ENCODE measurements at regions not wholly inside any gene's neighbourhood (a gene's known extent, or its start where the extent isn't known, plus 50 kb on each side); places are given as distances from the start of the nearest gene placed in this dataset.

DNA sequence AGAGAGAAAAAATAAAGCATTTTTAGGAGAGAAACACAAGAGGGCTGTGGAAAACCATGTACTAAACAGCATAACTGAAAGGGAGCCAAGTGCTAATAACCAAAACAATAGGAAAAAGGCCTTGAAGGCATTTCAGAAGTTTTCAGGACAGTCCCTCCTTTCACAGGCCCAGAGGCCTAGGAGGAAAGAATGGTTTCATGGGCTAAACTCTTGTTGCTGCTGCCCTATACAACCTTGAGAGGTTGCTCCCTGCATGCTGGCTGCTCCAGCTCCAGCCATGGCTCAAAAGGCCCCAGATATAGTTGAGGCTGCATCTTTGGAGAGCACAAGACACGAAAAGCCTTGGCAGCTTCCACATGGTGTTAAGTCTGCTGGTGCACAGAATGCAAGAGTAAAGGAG is 267.4 kb upstream of the LRP1B start:
- no peak overlapping the region for H4K8ac ChIP-seq (ENCODE audit: extremely low read depth, insufficient read depth, low read length)
- no peaks in the 10 kb centered on the region for H3K79me1 ChIP-seq (ENCODE audit: low read depth, low read length)
- H4K91ac ChIP-seq (replicated peaks; ENCODE audit: insufficient read length, low read length), result no peak overlapping the region
- DNase-seq (ENCODE audit: low read depth in 1 of 2, low spot score in 2 of 2) (no peak), FAIRE-seq (no peak)
- no peak overlapping the region for H3K18ac ChIP-seq (ENCODE audit: extremely low read depth, low read length)
- no peaks in the 10 kb centered on the region for H3K27me3 ChIP-seq (replicated peaks in 1 of 4; ENCODE audit: control insufficient read depth in 3 of 4, extremely low read depth in 1 of 4, insufficient read depth in 3 of 4, low read length in 3 of 4)
- H3K56ac ChIP-seq (replicated peaks; ENCODE audit: insufficient read length, low read depth, low read length), result no peak overlapping the region
- ChIA-PET CTCF (ENCODE audit: partially characterized antibody) (interaction anchor here (1.2 kb wide), 1 partner anchor 9 kb away, joined by 3 read pairs; no protein-coding TSS in a partner anchor), POLR2A (ENCODE audit: partially characterized antibody) (no interaction called here)
- H2BK120ac ChIP-seq (replicated peaks; ENCODE audit: low read depth, low read length), result no peak overlapping the region
- H2AK5ac ChIP-seq (ENCODE audit: low read depth, low read length), result no peak overlapping the region
- no peaks in the 10 kb centered on the region for H3K23me2 ChIP-seq (ENCODE audit: low read depth, low read length)
- peaks cover 9 to 25% of the 10 kb centered on the region in 2 experiments for H3K9me3 ChIP-seq (ENCODE audit: insufficient read depth in 2 of 2, low read depth in 1 of 2, low read length in 1 of 2)
- no peak overlapping the region for H2AFZ ChIP-seq (ENCODE audit: low read length)
- H4K5ac ChIP-seq (ENCODE audit: insufficient read length, low read depth, low read length), result no peak overlapping the region
- no peak overlapping the region for H3K4ac ChIP-seq (replicated peaks; ENCODE audit: insufficient read length, low read depth, low read length)
- no peak overlapping the region for H3K27ac ChIP-seq (ENCODE audit: low read depth, low read length)
- no peak overlapping the region for H2BK5ac ChIP-seq (ENCODE audit: low read depth, low read length)
- H3K4me1 ChIP-seq (replicated peaks in 1 of 4; ENCODE audit: control insufficient read depth in 3 of 4, insufficient read depth in 4 of 4, low read length in 3 of 4), result no peaks in the 10 kb centered on the region
- no peak overlapping the region for H3K9ac ChIP-seq (replicated peaks in 1 of 4; ENCODE audit: extremely low read depth in 1 of 4, low read depth in 3 of 4, low read length in 3 of 4)
- H3K14ac ChIP-seq (ENCODE audit: insufficient read length), result no peak overlapping the region
- no peak overlapping the region for H3K23ac ChIP-seq (ENCODE audit: insufficient read length)
- H4K20me1 ChIP-seq (replicated peaks in 1 of 2; ENCODE audit: control insufficient read depth in 1 of 2, insufficient read depth in 2 of 2, low read length in 2 of 2), result no peaks in the 10 kb centered on the region
- H3K36me3 ChIP-seq (ENCODE audit: control insufficient read depth in 2 of 4, insufficient read depth in 4 of 4, low read length in 3 of 4), result no peaks in the 10 kb centered on the region
- WGBS, 2 experiments (ENCODE audit: extremely low coverage in 1 of 2, insufficient coverage in 1 of 2, insufficient read length in 1 of 2, insufficient replicate concordance in 2 of 2, low coverage in 1 of 2, low lambda C conversion rate in 2 of 2, missing lambda C conversion rate in 1 of 2), result 91% methylated on average over 1 of the region's 1 CpG; no CpG with 5 or more reads in 1 of the 2 experiments
- no peak overlapping the region for H3K4me3 ChIP-seq (ENCODE audit: extremely low read depth in 1 of 4, insufficient read depth in 2 of 4, low read depth in 3 of 4, low read length in 4 of 4)
- H3K79me2 ChIP-seq (ENCODE audit: control insufficient read depth in 1 of 2, insufficient read depth in 2 of 2, low read length in 2 of 2), result no peaks in the 10 kb centered on the region
- no peak overlapping the region for H2BK15ac ChIP-seq (ENCODE audit: low read length)
- no peak overlapping the region for H2BK12ac ChIP-seq (ENCODE audit: low read depth, low read length)
- H3K4me2 ChIP-seq (ENCODE audit: insufficient read depth in 1 of 2, low read depth in 2 of 2, low read length in 2 of 2), result no peak overlapping the region
- no peak overlapping the region for H2BK20ac ChIP-seq (ENCODE audit: low read length)
- TF ChIP-seq, protein P1, sequence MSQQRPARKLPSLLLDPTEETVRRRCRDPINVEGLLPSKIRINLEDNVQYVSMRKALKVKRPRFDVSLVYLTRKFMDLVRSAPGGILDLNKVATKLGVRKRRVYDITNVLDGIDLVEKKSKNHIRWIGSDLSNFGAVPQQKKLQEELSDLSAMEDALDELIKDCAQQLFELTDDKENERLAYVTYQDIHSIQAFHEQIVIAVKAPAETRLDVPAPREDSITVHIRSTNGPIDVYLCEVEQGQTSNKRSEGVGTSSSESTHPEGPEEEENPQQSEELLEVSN (IDR thresholded peaks at IDR 0.05), result no peak
- TF ChIP-seq SIX5 (IDR thresholded peaks at IDR 0.05; ENCODE audit: low read depth, low read length) (no peak), KDM1A (IDR thresholded peaks at IDR 0.05; ENCODE audit: borderline replicate concordance, low read length) (no peak), BACH1 (IDR thresholded peaks at IDR 0.05; ENCODE audit: low read length) (no peak)
- TF ChIP-seq, protein P2, sequence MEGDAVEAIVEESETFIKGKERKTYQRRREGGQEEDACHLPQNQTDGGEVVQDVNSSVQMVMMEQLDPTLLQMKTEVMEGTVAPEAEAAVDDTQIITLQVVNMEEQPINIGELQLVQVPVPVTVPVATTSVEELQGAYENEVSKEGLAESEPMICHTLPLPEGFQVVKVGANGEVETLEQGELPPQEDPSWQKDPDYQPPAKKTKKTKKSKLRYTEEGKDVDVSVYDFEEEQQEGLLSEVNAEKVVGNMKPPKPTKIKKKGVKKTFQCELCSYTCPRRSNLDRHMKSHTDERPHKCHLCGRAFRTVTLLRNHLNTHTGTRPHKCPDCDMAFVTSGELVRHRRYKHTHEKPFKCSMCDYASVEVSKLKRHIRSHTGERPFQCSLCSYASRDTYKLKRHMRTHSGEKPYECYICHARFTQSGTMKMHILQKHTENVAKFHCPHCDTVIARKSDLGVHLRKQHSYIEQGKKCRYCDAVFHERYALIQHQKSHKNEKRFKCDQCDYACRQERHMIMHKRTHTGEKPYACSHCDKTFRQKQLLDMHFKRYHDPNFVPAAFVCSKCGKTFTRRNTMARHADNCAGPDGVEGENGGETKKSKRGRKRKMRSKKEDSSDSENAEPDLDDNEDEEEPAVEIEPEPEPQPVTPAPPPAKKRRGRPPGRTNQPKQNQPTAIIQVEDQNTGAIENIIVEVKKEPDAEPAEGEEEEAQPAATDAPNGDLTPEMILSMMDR (IDR thresholded peaks at IDR 0.05; ENCODE audit: control extremely low read depth in 1 of 3, insufficient read depth in 1 of 3, low read depth in 1 of 3, low read length in 3 of 3), result no peak

Measured in H1 (cell line).